GM19397 (cell line): ENCODE measurements at regions not wholly inside any gene's neighbourhood (a gene's known extent, or its start where the extent isn't known, plus 50 kb on each side); places are given as distances from the start of the nearest gene placed in this dataset.

Experiments
- ATAC-seq: cut with Tn5 transposase; IDR thresholded peaks from one replicate; pipeline ENCODE4 v1.9.1; 2021; ENCODE audit warnings: mild to moderate bottlenecking, moderate library complexity; ENCODE audit not compliant: unreplicated experiment

GRCh38 chr2:15034860-15035259 lies 402.3 kb downstream of the LRATD1 start:
- ATAC-seq = no peak

- no peak for ATAC-seq
Measured at GRCh38 chr2:15038366-15039364, 406.1 kb downstream of the LRATD1 start.

- ATAC-seq = no peak
Measured at GRCh38 chr2:15040429-15041084, 408.0 kb downstream of the LRATD1 start.

GRCh38 chr2:15041429-15041837 lies 408.9 kb downstream of the LRATD1 start:
- no peak for ATAC-seq

- no peak for ATAC-seq
Measured at GRCh38 chr2:15042801-15043217, 410.3 kb downstream of the LRATD1 start.

GRCh38 chr2:15043336-15044058 lies 411.0 kb downstream of the LRATD1 start:
- ATAC-seq = no peak

GRCh38 chr2:15045054-15045453 lies 412.5 kb downstream of the LRATD1 start:
- no peak for ATAC-seq

- no peak for ATAC-seq
Measured at GRCh38 chr2:15047184-15047583, 414.7 kb downstream of the LRATD1 start.

GRCh38 chr2:15048000-15048399 lies 415.5 kb downstream of the LRATD1 start:
- no peak for ATAC-seq

- no peak for ATAC-seq
Measured at GRCh38 chr2:15049096-15049993, 416.8 kb downstream of the LRATD1 start.

- ATAC-seq = no peak
Measured at GRCh38 chr2:15050483-15050882, 418.0 kb downstream of the LRATD1 start.

- ATAC-seq = no peak
Measured at GRCh38 chr2:15053542-15053941, 421.0 kb downstream of the LRATD1 start.

- ATAC-seq = no peak
Measured at GRCh38 chr2:15058015-15058720, 425.7 kb downstream of the LRATD1 start.

GRCh38 chr2:15058721-15059157 lies 426.2 kb downstream of the LRATD1 start:
- ATAC-seq = no peak

- ATAC-seq = no peak
Measured at GRCh38 chr2:15059870-15060512, 427.5 kb downstream of the LRATD1 start.

GRCh38 chr2:15061268-15061667 lies 428.8 kb downstream of the LRATD1 start:
- no peak for ATAC-seq

GRCh38 chr2:15066138-15066537 lies 433.6 kb downstream of the LRATD1 start:
- no peak for ATAC-seq

GRCh38 chr2:15069149-15069548 lies 436.6 kb downstream of the LRATD1 start:
- no peak for ATAC-seq

GRCh38 chr2:15072836-15073235 lies 440.3 kb downstream of the LRATD1 start:
- no peak for ATAC-seq
